EH (cell line): ENCODE measurements at regions not wholly inside any gene's neighbourhood (a gene's known extent, or its start where the extent isn't known, plus 50 kb on each side); places are given as distances from the start of the nearest gene placed in this dataset.
"Not testable (repeated sequence)": the region's sequence is repeated elsewhere in the genome, so short reads cannot be mapped to it uniquely, and the experiment has no call there.

ENCODE experiments used
- DNase-seq: peaks from one replicate; pipeline ENCODE4 v3.0.0-alpha.2; 2015; ENCODE audit warnings: low read depth

- DNase-seq = not testable (repeated sequence)
Measured at GRCh38 chr10:33007731-33008381, 49.8 kb upstream of the ITGB1 start.
